WTC11 (cell line): ENCODE measurements at regions not wholly inside any gene's neighbourhood (a gene's known extent, or its start where the extent isn't known, plus 50 kb on each side); places are given as distances from the start of the nearest gene placed in this dataset.

Source experiments
- ATAC-seq: fragments of 200-7000 bp; cut with Tn5 transposase; 2 replicates; pipeline ENCODE4 v1.10.0; 2021; ENCODE audit warnings: mild to moderate bottlenecking, moderate library complexity
- CTCF ChIA-PET: fragments of 300-600 bp; sonication (Branson Sonifier 250); formaldehyde crosslinking; loops from one replicate; lab custom pipeline; 2021; ENCODE audit warnings: antibody characterized with exemption; lab: Charles Lee
- POLR2A ChIA-PET: fragments of 350-600 bp; sonication (Branson Sonifier 250); formaldehyde crosslinking; loops from one replicate; lab custom pipeline; 2021; ENCODE audit warnings: antibody characterized with exemption; lab: Charles Lee
- DNase-seq: peaks from one replicate; pipeline ENCODE4 v3.0.0; 2021; ENCODE audit warnings: low spot score
- H3K27ac Mint-ChIP-seq: 2 replicates; pipeline ENCODE4 v1.8.0; 2021; ENCODE audit warnings: mixed read lengths
- H3K27me3 Mint-ChIP-seq: 2 replicates; pipeline ENCODE4 v1.8.0; 2021; ENCODE audit warnings: low read depth, mild to moderate bottlenecking, moderate library complexity, mixed read lengths
- H3K36me3 Mint-ChIP-seq: 2 replicates; pipeline ENCODE4 v1.8.0; 2021; ENCODE audit warnings: mixed read lengths
- H3K4me1 Mint-ChIP-seq: 2 replicates; pipeline ENCODE4 v1.8.0; 2022; ENCODE audit warnings: mixed read lengths
- H3K4me3 Mint-ChIP-seq: 2 replicates; pipeline ENCODE4 v1.8.0; 2021; ENCODE audit warnings: mild to moderate bottlenecking, moderate library complexity, mixed read lengths
- H3K9me3 Mint-ChIP-seq: 2 replicates; pipeline ENCODE4 v1.8.0; 2021; ENCODE audit warnings: mixed read lengths
- CBFB ChIP-seq: sonication (generic); formaldehyde crosslinking; IDR thresholded peaks from 2 replicates; pipeline ENCODE4 v1.8.1; 2022; ENCODE audit warnings: mild to moderate bottlenecking, low read depth, missing genetic modification reagents
- CTCF ChIP-seq: fragments of 200-600 bp; IDR thresholded peaks from 2 replicates; pipeline ENCODE4 v1.8.0; 2022; ENCODE audit warnings: antibody characterized with exemption
- E2F5 ChIP-seq: sonication (generic); formaldehyde crosslinking; IDR thresholded peaks from 2 replicates; pipeline ENCODE4 v1.8.1; 2022; ENCODE audit warnings: mild to moderate bottlenecking, moderate library complexity, missing genetic modification reagents
- ERG ChIP-seq: fragments of 250-450 bp; sonication (Bioruptor Pico); IDR thresholded peaks from 2 replicates; pipeline ENCODE4 v1.8.0; 2021; ENCODE audit warnings: mild to moderate bottlenecking
- PREB ChIP-seq: sonication (generic); formaldehyde crosslinking; IDR thresholded peaks from 2 replicates; pipeline ENCODE4 v1.8.1; 2022; ENCODE audit warnings: mild to moderate bottlenecking, missing genetic modification reagents, moderate library complexity, borderline replicate concordance
- PRRX2 ChIP-seq: fragments of 250-450 bp; sonication (Bioruptor Pico); IDR thresholded peaks from 2 replicates; pipeline ENCODE4 v1.8.0; 2021; ENCODE audit warnings: mild to moderate bottlenecking
- ZBTB43 ChIP-seq: sonication (generic); formaldehyde crosslinking; IDR thresholded peaks from 2 replicates; pipeline ENCODE4 v1.8.1; 2023; ENCODE audit warnings: mild to moderate bottlenecking, missing genetic modification reagents
- ZNF138 ChIP-seq: sonication (generic); formaldehyde crosslinking; conservative IDR thresholded peaks from 2 replicates; pipeline ENCODE4 v1.8.1; 2022; ENCODE audit warnings: mild to moderate bottlenecking, moderate library complexity, missing genetic modification reagents
- ZNF423 ChIP-seq: fragments of 250-450 bp; sonication (Bioruptor Pico); IDR thresholded peaks from 2 replicates; pipeline ENCODE4 v2.1.2; 2022; ENCODE audit warnings: mild to moderate bottlenecking, moderate library complexity
- ZSCAN18 ChIP-seq: fragments of 250-450 bp; sonication (Bioruptor Pico); IDR thresholded peaks from 2 replicates; pipeline ENCODE4 v2.1.2; 2022; ENCODE audit warnings: mild to moderate bottlenecking, moderate library complexity

- Mint-ChIP-seq H3K4me1 (peaks cover 1% of the 10 kb centered on the region), H3K27me3 (0 out of 2 replicates have a peak, but pooled peaks cover 4% of the 10 kb centered on the region)
Measured at GRCh38 chr2:8518979-8519668, 162.7 kb upstream of the ID2 start.

More at GRCh38 chr2:8518979-8519668, 162.7 kb upstream of the ID2 start:
- POLR2A ChIA-PET: no interaction called here
- H3K36me3 Mint-ChIP-seq: peaks cover 3% of the 10 kb centered on the region; the same call in 1 of the 2 replicates
- TF ChIP-seq ZBTB43: no peak
- TF ChIP-seq CBFB (CRISPR knock-in tag): no peak
- no peak for TF ChIP-seq ZSCAN18 (CRISPR knock-in tag)
- no peak for TF ChIP-seq ERG (CRISPR knock-in tag)
- TF ChIP-seq ZNF138 (CRISPR knock-in tag): no peak
- no peak for TF ChIP-seq ZNF423 (CRISPR knock-in tag)
- TF ChIP-seq PREB: no peak
- TF ChIP-seq PRRX2 (CRISPR knock-in tag): no peak
- no peak for TF ChIP-seq CTCF
- TF ChIP-seq E2F5: no peak
- TF ChIP-seq, all 79 proteins: peak for 0
- no peak for DNase-seq
- CTCF ChIA-PET: interaction anchor here (0.6 kb wide), 1 partner anchor 135 kb away, joined by 4 read pairs; no protein-coding TSS in a partner anchor
- Mint-ChIP-seq H3K27ac (no peak overlapping the region), H3K9me3 (peaks cover 11% of the 10 kb centered on the region; the same call in 1 of the 2 replicates), H3K4me3 (no peak overlapping the region)
- no peak for ATAC-seq
